Motor neuron (in vitro differentiated cells): ENCODE measurements at regions not wholly inside any gene's neighbourhood (a gene's known extent, or its start where the extent isn't known, plus 50 kb on each side); places are given as distances from the start of the nearest gene placed in this dataset.

ENCODE experiments used
- ATAC-seq, 8 experiments: fragments of 200-7000 bp; cut with Tn5 transposase; replicated peaks in 6 of 8; 2 replicates each; pipeline ENCODE4 v1.8.0; 2021; ENCODE audit warnings: mild to moderate bottlenecking in 8 of 8, moderate library complexity in 8 of 8
- H3K27ac ChIP-seq, 2 donors: fragments of 250-450 bp; sonication (Bioruptor Pico); 2 replicates each; pipeline ENCODE4 v1.9.0; 2021; ENCODE audit warnings: antibody characterized with exemption in 2 of 2, mild to moderate bottlenecking in 2 of 2, moderate library complexity in 1 of 2
- H3K4me1 ChIP-seq, 2 donors: fragments of 250-450 bp; sonication (Bioruptor Pico); replicated peaks in 1 of 2; 2 replicates each; pipeline ENCODE4 v1.6.1; 2021; ENCODE audit warnings: antibody characterized with exemption in 2 of 2, mild to moderate bottlenecking in 2 of 2, moderate library complexity in 1 of 2
- H3K4me3 ChIP-seq, 5 donors: fragments of 250-450 bp; sonication (Bioruptor Pico); 2 replicates each; pipeline ENCODE4 v1.9.0; 2021; ENCODE audit warnings: antibody characterized with exemption in 5 of 5, mild to moderate bottlenecking in 5 of 5, moderate library complexity in 4 of 5
- WGBS, 10 experiments: fragments of 450-650 bp; shearing (Covaris generic); methylation state at CpG; one replicate each; pipeline ENCODE4 v1.0.0; 2022; 5-methylcytosine and 5-hydroxymethylcytosine counted together
- in situ Hi-C, 9 experiments: fragments of 400-800 bp; cut with MboI; loops; one replicate each; pipeline ENCODE4 v1.15.0; 2021; ENCODE audit warnings: low sequenced_read_pairs in 9 of 9, low pct_unique_long_range_greater_than_20kb in 2 of 9; ENCODE audit not compliant: unreplicated experiment in 9 of 9

DNA sequence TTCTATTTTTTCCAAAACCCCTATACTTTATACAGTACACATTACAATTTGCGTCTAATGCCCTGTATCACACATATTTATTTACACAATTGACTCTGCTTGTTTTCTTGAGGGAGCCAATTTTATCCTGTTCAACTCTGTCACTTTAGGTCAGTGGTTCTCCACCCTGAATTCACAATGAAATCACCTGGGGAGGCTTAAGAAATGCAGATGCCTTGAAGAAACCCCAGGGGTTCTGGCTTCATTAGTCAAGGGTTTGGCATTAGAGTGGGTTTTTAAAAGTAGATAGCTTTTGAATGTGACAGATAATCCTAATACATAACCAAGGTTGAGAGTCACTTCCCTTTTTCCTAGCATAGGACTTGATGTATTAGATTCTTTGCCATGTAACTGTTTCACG lies 398.6 kb upstream of the ERCC4 start:
- Histone ChIP-seq H3K4me3 (no peak overlapping the region), H3K27ac (no peak overlapping the region), H3K4me1 (peaks cover 0 to 7% of the 10 kb centered on the region in 2 donors)
- no peak for ATAC-seq
- in situ Hi-C loops, result no loop called here
- WGBS, 10 experiments, result 0 to 100% (median 58%) methylated on average over 1 to 2 of the region's 2 CpGs

DNA sequence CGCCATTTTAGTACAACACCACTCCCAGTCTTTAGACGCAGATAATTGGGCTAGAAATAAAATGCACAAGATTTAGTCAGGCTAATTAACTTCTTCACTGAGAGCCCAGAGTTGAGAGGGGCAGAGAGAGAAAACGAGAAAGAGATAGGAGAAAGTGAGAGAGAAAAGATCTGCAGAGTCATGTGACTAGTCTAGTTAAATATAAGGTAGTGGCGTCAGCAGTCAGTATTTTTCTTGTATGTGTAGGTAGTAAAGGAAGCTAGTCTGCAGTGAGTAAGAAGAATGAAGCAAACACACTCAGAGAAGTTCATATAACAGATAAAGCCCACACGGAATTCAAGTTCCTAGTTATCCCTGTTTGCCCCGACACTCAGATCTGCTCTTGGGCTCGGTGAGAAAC lies 392.6 kb upstream of the ERCC4 start:
- Histone ChIP-seq H3K4me1 (no peaks in the 10 kb centered on the region), H3K4me3 (no peak overlapping the region), H3K27ac (no peak overlapping the region)
- in situ Hi-C loops, result no loop called here
- no peak for ATAC-seq
- 2 to 95% (median 70%) methylated on average over 2 to 6 of the region's 7 CpGs for WGBS, 10 experiments

DNA sequence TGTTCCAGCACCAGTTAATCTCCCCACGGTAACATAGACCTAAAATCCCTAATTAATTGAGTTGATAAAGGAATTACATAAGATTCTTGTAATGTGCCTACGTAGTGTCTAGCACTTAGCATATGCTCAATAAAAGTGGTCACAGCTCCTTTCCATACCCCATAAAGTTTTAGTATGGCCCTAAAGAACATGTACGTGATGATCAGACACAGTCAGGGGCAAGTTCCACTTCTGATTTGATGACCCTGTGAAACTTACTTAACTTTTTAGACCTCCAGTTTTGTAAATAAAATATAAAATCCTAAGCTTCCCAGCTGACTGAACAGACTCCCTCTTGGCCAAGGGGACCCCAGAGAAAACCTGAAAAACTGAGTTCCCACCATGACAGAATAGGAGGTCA lies 391.3 kb upstream of the ERCC4 start:
- no peaks in the 10 kb centered on the region for H3K4me1 ChIP-seq
- WGBS, 10 experiments, result 0 to 100% (median 85%) methylated on average over 1 to 3 of the region's 3 CpGs
- ATAC-seq, result no peak
- H3K27ac ChIP-seq, result no peak overlapping the region
- H3K4me3 ChIP-seq, result no peak overlapping the region
- in situ Hi-C loops, result no loop called here

DNA sequence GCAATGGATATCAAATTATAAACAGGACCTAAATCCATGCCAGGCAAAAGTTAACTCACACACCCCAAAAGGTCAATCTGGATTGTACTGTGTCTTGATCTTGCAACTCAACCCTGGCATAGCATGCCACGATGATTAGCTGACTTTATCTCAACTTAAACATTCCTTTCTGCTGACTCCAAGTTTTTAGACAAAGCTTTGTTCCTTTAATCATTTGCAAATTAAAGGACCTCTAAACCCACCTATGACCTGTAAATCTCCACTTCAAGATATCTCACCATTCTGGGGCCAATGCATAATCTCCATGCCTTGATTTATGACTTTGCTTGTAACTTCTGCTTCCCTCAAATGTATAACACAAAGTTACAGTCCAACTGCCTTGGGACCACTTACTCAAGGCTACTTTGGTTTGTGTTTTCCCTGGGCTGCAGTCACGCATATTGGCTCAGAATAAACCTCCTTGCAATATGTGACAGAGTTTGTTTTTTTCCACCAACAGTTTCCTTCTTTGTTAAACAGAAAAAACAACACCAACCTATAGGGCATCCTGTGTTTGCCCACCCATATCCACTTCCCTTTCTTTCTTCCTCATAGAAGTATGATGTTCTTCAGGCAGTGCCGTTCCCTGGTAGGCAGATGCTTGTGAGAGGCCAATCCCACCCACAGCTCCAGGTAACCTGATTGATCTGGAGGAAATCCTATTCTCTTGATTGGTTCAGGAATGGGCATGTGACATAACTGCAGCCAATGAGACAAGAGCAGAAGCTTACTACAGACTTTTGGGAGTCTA lies 390.6 kb upstream of the ERCC4 start:
- ATAC-seq, result no peak
- WGBS, 10 experiments, result 10 to 100% (median 74%) methylated on average over 1 to 3 of the region's 3 CpGs; no CpG with 5 or more reads in 1 of the 10 experiments
- in situ Hi-C loops, result no loop called here

DNA sequence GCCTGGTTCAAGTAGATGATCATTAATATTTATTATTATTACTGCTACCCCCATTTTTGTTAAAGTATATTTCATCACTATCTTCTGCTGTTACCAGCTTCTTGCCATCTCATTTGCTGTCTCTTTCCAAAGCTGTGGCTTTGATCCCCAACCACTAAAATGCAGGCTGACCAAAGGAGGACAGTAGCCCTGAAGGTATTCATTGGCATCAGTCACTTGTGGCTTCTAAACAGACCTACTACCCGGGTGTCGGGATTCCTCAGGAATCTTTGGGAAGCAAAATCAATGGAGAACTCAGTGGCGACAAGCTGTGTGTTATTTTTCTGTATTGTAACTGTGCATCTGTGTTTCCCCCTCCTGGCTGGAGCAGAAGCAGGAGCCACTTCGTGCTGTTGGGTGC lies 379.2 kb upstream of the ERCC4 start:
- WGBS, 10 experiments, result 0 to 100% (median 86%) methylated on average over 1 to 4 of the region's 4 CpGs; no CpG with 5 or more reads in 3 of the 10 experiments
- Histone ChIP-seq H3K4me1 (peaks cover 0 to 6% of the 10 kb centered on the region in 2 donors), H3K4me3 (no peak overlapping the region), H3K27ac (no peak overlapping the region)
- ATAC-seq, result no peak
- in situ Hi-C loops, result no loop called here

More for the DNA sequence above, 390.6 kb upstream of the ERCC4 start:
- Histone ChIP-seq H3K27ac (no peak overlapping the region), H3K4me3 (no peak overlapping the region), H3K4me1 (no peaks in the 10 kb centered on the region)

DNA sequence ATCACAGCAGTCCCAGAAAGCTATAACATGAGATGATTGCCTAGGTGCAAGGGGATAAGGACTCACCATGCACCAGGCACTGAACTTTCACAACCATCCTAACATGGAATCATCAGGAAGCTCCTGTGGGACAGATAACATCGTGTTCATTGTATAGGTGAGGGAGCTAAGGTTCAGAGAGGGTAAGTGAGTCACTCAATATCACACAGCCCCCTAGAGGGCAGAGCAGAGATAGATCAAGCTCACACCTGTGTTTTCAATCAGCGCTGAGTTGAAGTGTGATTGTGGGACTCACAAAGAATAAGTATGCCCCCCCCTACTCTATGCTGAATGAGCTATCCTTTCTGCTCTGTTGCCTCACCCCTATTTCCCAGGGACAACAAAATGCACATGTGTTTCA lies 377.7 kb upstream of the ERCC4 start:
- peaks cover 0 to 7% of the 10 kb centered on the region in 2 donors for H3K4me1 ChIP-seq
- H3K27ac ChIP-seq, result no peak overlapping the region
- 0 to 100% (median 50%) methylated on average over 1 to 2 of the region's 2 CpGs; no CpG with 5 or more reads in 4 of the 10 experiments for WGBS, 10 experiments
- in situ Hi-C loops, result no loop called here
- no peak for ATAC-seq
- H3K4me3 ChIP-seq, result no peak overlapping the region

DNA sequence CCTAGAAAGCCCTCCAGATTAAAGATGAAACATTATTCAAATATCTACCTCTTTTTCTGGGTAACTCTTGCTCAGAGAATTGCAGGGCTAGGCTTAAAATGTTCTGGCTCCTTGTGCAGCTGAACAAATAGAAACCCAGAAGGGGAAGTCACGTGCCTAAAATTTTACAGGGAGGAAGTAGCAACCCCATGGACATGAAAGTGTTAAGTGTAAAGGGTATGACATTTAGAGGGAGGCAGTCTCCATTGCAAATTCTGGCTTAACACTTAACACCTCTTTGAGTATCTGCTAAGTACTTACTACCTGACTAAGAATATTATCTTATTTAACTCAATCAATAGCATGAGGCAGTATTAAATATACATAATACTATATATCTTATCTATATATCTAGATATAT lies 376.1 kb upstream of the ERCC4 start:
- 0 to 80% (median 17%) methylated on average over 1 of the region's 1 CpG; no CpG with 5 or more reads in 3 of the 10 experiments for WGBS, 10 experiments
- Histone ChIP-seq H3K27ac (no peak overlapping the region), H3K4me3 (no peak overlapping the region), H3K4me1 (peaks cover 0 to 7% of the 10 kb centered on the region in 2 donors)
- ATAC-seq, result no peak
- in situ Hi-C loops, result no loop called here

DNA sequence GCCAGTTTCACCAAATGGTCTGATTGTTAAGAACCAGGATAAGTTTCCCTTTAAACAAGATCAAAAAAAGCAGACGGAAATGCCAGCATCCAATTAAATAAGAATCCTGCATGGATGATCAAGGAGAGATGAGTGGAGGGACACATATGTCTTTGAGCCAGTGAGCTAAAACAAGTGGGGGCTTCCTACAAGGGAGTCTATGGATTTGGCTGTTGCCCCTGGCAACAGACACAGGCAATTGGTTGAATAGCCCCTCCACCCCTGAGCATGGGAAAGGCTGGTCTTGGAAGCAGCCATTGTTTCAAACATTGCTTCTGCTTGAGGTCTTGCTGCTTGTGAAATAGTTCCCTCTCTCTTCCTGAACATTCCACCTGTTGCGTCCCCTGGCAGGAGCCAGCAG lies 374.7 kb upstream of the ERCC4 start:
- Histone ChIP-seq H3K27ac (no peak overlapping the region), H3K4me3 (no peak overlapping the region), H3K4me1 (peaks cover 0 to 9% of the 10 kb centered on the region in 2 donors)
- in situ Hi-C loops, result no loop called here
- no peak for ATAC-seq
- WGBS, 10 experiments, result 0 to 100% (median 80%) methylated on average over 1 to 2 of the region's 2 CpGs; no CpG with 5 or more reads in 5 of the 10 experiments

DNA sequence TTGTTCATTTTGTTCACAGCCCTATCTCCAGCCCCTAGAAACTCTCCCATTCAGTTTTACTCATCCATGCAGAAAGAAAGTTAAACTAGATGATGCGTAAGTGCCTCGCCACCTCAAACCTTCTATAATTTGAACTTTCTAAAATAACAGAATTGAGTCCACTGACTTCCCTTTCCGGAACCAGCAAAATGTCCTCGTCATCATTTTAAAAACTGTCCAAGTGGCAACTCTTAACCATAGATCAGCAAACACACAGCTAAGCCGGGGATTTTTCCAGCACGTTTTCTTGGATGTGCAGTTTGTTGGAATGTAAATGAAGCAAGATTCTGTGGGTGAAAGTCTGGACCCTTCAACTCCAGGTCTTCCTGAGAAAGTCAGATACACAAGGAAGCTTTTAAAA lies 369.7 kb upstream of the ERCC4 start:
- WGBS, 10 experiments, result 7 to 100% (median 81%) methylated on average over 1 to 6 of the region's 6 CpGs; no CpG with 5 or more reads in 1 of the 10 experiments
- H3K27ac ChIP-seq, result no peak overlapping the region
- no peak overlapping the region for H3K4me3 ChIP-seq
- no peak for ATAC-seq
- H3K4me1 ChIP-seq, result peaks cover 4 to 9% of the 10 kb centered on the region in 2 donors
- in situ Hi-C loops, result loop anchor here in 1 of 9 experiments (25.0 kb wide), 1 partner anchor 112 kb away; no protein-coding TSS in a partner anchor

DNA sequence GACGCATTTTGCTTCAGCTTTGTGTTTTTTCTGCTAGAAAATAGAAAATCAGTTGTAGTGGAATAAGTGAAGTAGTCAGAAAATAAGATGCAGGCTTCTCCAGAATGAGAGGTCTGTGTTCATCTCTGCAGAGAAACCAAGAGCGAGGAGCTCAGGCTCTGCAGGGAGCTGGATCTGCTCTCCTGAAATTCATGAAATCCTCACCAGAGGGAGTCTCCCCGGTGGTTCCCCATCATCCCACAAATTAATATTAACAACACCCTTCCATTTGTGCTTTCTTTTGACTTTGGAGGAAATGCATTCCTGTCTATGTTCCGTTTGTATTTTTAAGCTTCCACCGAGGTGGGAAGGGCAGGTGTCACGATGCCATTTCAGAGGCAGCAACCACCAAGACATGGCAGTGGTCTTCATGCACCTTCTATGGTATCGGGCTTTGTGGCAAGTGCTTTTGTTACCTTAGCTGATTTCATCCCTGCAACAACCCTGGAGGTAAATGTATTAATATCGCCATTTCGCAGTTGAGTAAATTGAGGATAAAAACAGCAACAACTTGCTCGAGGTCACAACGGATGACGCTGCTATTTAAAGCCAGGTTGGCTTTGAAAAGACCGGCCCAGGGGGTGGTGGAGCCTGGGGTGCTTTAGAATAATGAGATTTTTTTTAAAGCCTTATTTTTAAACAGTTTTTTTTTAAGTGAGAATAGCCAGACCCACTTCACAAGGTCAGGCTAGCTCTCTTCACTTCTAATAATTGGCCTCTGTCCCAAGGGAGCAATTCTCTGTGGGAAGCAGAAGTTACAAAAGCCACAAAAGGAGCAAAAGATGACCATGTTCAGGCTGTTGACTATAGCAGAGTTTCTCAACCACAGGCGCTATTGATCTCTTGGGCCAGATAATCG lies 367.6 kb upstream of the ERCC4 start:
- 0 to 80% (median 65%) methylated on average over 3 to 12 of the region's 15 CpGs for WGBS, 10 experiments
- Histone ChIP-seq H3K4me3 (no peak overlapping the region), H3K27ac (no peak overlapping the region), H3K4me1 (peaks cover 3 to 7% of the 10 kb centered on the region in 2 donors)
- in situ Hi-C loops, result loop anchor here in 1 of 9 experiments (25.0 kb wide), 1 partner anchor 110 kb away; no protein-coding TSS in a partner anchor
- peak in 3 of 8 experiments; percentile 30 to 47 (median 42) for ATAC-seq

DNA sequence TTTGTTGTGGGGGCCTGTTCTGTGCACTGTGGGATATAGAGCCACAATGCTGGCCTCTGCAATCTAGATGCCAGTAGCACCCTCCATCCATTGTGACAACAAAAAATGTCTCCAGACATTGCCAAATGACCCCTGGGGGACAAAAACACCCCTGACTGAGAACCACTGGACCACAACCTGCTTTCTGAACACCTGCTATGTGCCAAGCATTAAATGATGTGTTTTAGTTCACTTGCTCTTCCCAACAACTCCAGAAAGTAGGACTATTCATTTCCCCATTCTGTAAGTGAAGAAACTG lies 367.0 kb upstream of the ERCC4 start:
- Histone ChIP-seq H3K4me3 (no peak overlapping the region), H3K4me1 (peaks cover 3 to 8% of the 10 kb centered on the region in 2 donors), H3K27ac (no peak overlapping the region)
- in situ Hi-C loops, result loop anchor here in 1 of 9 experiments (25.0 kb wide), 1 partner anchor 109 kb away; no protein-coding TSS in a partner anchor
- ATAC-seq, result no peak

DNA sequence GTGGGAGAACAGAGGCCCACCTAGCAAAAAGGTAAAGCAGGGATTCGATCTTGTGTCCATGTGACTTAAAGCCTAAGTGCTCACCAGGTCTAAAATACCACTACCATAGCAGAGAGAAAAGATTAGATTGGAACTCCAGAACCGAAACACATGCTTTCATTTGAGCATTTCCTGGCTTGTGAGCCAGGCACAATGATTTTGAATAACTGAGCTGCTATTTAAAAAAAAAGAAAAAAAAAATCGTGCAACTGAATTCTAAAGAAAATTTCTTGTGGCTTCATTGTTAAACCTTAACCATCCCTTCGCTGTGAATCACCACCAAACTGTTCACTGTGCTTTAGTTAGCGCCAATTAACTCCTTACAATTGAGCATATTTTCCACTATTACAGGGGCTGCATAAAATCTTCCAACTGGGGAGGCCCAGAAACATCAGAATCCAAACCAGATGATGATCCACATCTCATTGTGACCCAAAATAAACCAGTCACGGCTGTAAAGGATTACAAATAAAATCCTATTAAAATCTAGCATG lies 366.4 kb upstream of the ERCC4 start:
- no peak overlapping the region for H3K4me3 ChIP-seq
- WGBS, 10 experiments, result 0 to 100% (median 73%) methylated on average over 3 to 6 of the region's 6 CpGs
- in situ Hi-C loops, result loop anchor here in 1 of 9 experiments (25.0 kb wide), 1 partner anchor 109 kb away; no protein-coding TSS in a partner anchor

DNA sequence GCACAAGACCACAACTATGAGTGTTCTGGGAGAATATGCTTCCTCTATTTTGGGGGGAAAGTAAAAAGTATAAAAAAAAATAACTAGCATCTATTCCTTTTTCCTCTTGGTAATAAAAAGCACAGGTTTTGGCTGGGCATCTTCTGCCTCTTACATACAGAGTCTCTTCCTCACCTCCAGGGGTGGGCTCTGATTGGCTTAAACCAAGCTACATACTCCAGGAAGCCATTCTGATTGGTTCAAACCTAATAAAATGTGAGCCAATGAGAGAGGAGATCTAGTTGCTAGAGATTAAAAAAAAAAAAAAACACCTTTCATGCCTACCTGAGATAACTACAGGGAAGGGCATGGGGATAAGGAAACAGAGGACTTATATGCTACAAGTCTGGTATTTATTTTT lies 365.9 kb upstream of the ERCC4 start:
- Histone ChIP-seq H3K4me1 (peaks cover 3 to 8% of the 10 kb centered on the region in 2 donors), H3K4me3 (no peak overlapping the region), H3K27ac (no peak overlapping the region)
- in situ Hi-C loops, result loop anchor here in 1 of 9 experiments (25.0 kb wide), 1 partner anchor 108 kb away; no protein-coding TSS in a partner anchor
- no peak for ATAC-seq

More for the DNA sequence above, 366.4 kb upstream of the ERCC4 start:
- Histone ChIP-seq H3K4me1 (peaks cover 3 to 8% of the 10 kb centered on the region in 2 donors), H3K27ac (no peak overlapping the region)
- ATAC-seq, result no peak
